DMS 273 (cell line): ENCODE measurements at regions not wholly inside any gene's neighbourhood (a gene's known extent, or its start where the extent isn't known, plus 50 kb on each side); places are given as distances from the start of the nearest gene placed in this dataset.
"Not testable (repeated sequence)": the region's sequence is repeated elsewhere in the genome, so short reads cannot be mapped to it uniquely, and the experiment has no call there.

ENCODE experiments used
- DNase-seq: peaks from one replicate; lab custom pipeline; 2025; ENCODE audit not compliant: unreplicated experiment; lab: John Stamatoyannopoulos, UW

DNA sequence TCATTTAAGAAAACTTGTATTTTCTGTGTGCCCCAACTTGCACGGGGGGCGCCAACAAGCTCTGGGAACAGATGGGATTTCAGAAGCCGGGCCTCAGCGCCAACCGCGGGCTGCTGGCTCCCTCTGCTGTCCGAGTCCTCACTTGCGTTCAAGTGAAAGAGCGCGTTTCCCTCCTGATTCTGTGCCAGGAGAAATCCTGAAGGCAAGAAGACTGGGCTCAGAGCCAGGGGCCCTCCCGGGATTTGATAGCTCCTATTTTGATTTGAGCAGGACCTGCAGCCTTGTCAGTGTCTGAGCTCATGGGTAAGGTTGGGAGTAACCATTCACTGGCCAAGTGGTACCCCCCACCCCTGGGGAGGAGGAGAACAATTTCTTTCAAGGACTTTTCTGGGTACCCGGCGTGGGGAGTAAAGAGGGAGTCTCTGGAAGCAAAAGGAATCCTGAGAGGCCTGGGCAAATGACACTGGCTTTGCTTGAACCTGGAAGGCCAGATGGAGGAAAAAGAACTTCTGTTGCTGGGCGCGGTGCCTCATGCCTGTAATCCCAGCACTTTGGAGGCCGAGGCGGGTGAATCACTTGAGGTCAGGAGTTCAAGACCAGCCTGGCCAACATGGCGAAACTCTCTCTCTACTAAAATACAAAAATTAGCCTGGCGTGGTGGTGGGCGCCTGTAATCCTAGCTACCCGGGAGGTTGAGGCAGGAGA lies 179.0 kb upstream of the RGS6 start:
- DNase-seq, result peak; percentile 99

DNA sequence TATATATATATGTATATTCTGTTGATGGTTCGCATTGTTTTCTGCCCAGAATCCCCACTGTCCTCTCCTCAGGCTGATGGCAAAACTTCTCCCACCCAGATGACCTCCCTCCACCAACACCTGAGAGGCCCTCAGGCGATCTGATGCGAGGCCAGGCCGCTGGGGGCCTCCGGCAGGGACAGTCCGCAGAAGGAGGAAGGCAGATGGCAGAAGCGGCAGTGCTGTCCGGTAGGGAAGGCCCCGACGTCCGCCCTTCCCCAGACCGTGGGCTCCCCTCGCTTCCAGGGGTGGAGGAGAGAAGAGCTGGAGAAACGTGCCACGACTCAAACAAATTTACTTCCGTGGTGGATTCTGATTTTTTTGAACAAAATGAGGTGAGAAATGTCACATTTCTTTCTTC lies 178.3 kb upstream of the RGS6 start:
- DNase-seq, result no peak

GRCh38 chr14:71754422-71755095 lies 177.7 kb upstream of the RGS6 start:
- no peak for DNase-seq

DNA sequence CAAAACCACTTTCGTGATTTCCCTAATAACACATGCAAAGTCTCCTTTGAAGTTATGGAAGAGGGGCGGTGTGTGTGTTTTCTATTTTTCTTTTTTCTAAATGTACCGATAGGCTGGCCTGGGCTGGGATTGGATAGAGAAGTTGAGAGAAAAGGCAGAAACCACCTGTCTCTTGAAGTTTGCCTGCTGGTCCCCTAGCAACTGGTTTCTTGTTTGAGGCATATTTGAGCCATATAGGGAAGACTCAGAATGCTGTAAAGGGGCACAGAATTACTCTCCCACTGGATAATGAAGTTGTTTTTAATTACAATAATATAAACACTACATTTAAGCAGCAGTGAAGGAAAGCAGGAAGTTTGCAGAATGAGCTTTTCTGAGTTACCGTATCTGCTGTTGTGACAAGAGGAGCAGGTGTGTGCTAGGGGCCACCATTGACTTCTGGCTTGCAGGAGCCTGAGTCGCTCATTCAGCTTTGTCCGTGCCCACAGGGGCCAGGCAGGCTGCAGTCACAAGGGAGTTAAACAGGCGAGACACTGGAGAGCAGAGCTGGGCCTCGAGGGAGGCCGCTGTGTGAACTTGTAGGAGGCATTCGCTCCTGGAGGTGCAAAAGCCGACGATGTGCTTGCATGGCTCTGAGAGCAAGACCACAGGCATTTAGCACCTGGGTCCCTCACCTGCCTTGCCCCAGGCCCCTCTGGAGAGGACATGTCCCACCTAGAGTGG lies 173.8 kb upstream of the RGS6 start:
- peak; percentile 13 for DNase-seq

DNA sequence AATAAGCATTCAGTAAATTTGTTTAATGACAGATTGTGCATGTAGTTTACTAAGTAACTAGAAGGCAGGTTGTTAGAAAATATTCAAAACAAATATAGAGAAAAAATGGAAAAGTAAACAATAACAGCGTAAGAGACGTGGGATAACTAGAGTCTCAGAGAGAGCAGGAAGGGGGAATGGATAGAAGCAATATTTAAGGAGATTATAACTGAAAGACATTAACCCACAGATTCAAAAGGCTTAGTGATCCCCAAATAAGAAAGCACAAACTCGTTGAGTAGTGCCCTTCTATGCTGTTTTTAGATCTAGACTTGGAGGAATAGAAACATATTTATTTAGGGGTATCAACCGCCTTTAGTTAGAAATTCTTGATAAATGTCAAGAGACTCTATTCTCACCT lies 169.7 kb upstream of the RGS6 start:
- no peak for DNase-seq

DNA sequence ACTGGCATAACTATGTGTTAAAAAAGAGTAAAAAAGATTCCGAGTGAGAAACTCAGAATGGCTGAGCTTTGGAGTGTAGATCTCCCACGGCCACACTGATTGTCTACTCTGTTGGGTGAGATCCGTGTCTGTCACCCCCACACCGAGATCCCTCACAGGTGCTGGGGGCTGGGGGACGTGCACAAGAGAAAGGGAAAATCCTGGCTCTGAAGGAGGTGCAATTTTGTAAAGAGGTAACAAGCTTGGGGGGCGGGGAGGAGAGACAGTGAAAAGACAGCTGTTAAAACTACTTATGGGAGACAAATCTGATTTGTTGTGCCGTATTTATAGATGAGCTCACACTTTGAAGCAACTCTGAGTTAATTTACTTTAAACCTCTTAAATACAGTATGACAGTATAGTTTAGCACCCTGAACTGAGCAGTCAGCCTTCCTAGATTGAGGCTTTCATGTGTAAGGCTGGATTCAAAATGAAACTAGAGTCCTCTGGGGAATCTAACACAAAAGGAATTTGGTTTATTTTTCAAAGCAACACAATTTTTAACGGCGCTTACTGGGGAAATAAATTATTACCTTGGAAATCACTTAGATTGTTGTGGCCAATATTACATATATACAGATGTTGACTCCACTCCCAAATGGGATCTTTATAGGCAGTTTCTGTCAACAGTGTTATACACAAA lies 167.4 kb upstream of the RGS6 start:
- DNase-seq, result no peak

DNA sequence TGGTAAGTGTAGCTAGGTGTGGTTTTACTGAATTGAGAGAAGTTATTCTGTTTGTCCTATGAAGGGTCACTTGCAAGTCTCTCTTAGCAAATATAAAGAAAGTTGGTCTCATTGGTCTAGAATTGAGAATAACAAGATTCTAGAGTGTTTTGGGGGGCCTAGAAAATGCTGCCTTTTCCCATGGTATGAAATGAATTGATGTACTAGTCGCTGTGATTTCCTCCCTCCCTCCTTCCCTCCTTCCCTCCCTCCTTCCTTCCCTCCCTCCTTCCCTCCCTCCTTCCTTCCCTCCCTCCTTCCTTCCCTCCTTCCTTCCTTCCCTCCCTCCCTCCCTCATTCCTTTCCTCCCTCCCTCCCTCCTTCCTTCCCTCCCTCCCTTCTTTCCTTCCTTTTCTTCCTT lies 166.7 kb upstream of the RGS6 start:
- no peak for DNase-seq

- DNase-seq, result no peak
Observed at GRCh38 chr14:71770431-71770830, 161.8 kb upstream of the RGS6 start.

DNA sequence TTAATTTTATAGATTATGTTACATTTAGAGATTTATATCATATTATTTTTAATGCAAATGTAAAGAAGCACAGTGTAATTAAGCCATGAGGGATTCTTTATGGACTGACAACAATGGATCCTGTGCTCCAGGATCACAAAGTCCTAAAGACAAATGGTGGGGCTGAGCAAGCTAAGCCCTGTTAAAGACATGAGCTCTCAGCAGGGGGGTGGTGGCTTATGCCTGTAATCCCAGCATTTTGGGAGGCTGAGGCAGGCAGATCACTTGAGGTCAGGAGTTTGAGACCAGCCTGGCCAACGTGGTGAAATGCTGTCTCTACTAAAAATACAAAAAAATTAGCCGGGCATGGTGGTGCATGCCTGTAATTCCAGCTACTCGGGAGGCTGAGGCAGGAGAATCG lies 160.8 kb upstream of the RGS6 start:
- DNase-seq, result not testable (repeated sequence)

GRCh38 chr14:71771996-71772395 lies 160.2 kb upstream of the RGS6 start:
- DNase-seq, result not testable (repeated sequence)

GRCh38 chr14:71773898-71774481 lies 158.2 kb upstream of the RGS6 start:
- no peak for DNase-seq

DNA sequence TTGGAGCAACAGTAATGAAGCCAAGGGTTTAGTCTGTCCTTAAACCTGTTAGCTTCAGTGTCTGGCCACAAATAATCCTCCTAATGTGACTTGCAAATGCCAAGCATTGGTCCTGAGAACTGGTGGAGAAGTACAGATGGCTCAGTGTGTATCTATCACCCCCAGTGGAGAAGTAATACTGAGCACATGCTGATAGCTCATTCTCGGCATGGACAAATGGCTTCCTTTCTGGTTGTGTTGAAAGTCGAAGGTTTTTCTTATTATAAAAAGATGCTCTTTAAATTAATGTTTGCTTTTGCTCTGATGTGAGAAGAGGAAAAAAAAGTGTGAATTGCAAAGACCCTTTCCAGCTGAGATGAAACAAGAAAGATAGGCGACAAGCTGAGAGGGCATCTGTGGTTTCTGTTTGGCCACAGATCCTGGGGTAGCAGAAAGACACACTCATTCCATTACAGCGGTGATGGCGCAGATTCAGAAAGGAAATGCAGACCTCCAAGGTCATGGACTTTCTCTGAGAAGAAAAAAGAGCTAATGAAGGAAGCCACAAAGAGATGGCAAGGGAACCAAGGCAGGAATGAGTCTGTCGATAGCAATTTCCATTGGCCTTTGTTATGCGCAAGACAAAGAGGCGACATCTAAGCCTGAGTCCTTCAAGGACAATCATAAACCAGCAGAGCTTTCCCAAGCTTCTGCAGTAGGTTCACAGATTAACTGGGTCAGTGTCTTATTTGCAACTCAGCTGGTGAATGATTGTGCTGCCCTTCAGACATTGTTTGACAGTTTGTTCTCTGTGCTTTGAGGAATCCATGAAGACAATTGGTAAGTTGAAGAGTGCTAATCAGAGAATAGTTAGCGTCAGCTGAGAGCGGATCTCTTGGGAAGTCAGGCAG lies 155.5 kb upstream of the RGS6 start:
- DNase-seq, result no peak

- no peak for DNase-seq
Observed at GRCh38 chr14:71780075-71780474, 152.2 kb upstream of the RGS6 start.

- no peak for DNase-seq
Observed at GRCh38 chr14:71780822-71781221, 151.4 kb upstream of the RGS6 start.

- no peak for DNase-seq
Observed at GRCh38 chr14:71783088-71783487, 149.1 kb upstream of the RGS6 start.

GRCh38 chr14:71783786-71784185 lies 148.4 kb upstream of the RGS6 start:
- DNase-seq, result no peak

- no peak for DNase-seq
Observed at GRCh38 chr14:71789005-71789404, 143.2 kb upstream of the RGS6 start.

- no peak for DNase-seq
Observed at GRCh38 chr14:71799841-71800240, 132.4 kb upstream of the RGS6 start.

GRCh38 chr14:71800878-71801277 lies 131.4 kb upstream of the RGS6 start:
- DNase-seq, result no peak

- DNase-seq, result no peak
Observed at GRCh38 chr14:71803539-71804260, 128.5 kb upstream of the RGS6 start.
